C4-2B (cell line): ENCODE measurements at regions not wholly inside any gene's neighbourhood (a gene's known extent, or its start where the extent isn't known, plus 50 kb on each side); places are given as distances from the start of the nearest gene placed in this dataset.

ENCODE experiments used
- CTCF ChIP-seq: fragments of 450-650 bp; conservative IDR thresholded peaks from 2 replicates; pipeline ENCODE4 v1.5.1; 2017; ENCODE audit warnings: mild to moderate bottlenecking
- ZFX ChIP-seq: fragments of 450-650 bp; IDR thresholded peaks from 2 replicates; pipeline ENCODE4 v1.6.1; 2017

- TF ChIP-seq CTCF = no peak
- TF ChIP-seq ZFX = no peak
Observed at GRCh38 chr16:5601957-5602356, 504.4 kb upstream of the EEF2KMT start.
